Adrenal gland (tissue), 9 donors: ENCODE measurements at regions not wholly inside any gene's neighbourhood (a gene's known extent, or its start where the extent isn't known, plus 50 kb on each side); places are given as distances from the start of the nearest gene placed in this dataset.
"Not testable (repeated sequence)": the region's sequence is repeated elsewhere in the genome, so short reads cannot be mapped to it uniquely, and the experiment has no call there.

Source experiments
- DNase-seq, 7 donors: peaks; one replicate each; pipeline ENCODE4 v3.0.0-alpha.2; 2019 to 2020
- H3K27ac ChIP-seq, 5 donors: fragments of 200-600 bp; sonication (generic) in 4 of 5; 1 replicate in 3 of 5; 2 replicates in 2 of 5; pipeline versions ENCODE4 v1.5.1 to v1.8.0; 2016 to 2020; ENCODE audit warnings: mild to moderate bottlenecking in 1 of 5
- H3K27me3 ChIP-seq: fragments of 200-600 bp; 2 replicates; pipeline ENCODE4 v1.8.0; 2021
- H3K36me3 ChIP-seq, 2 donors: fragments of 200-600 bp; replicated peaks in 1 of 2; 1 replicate in 1 of 2; 2 replicates in 1 of 2; pipeline versions ENCODE4 v1.5.1 to v1.8.0; 2018 to 2022
- H3K4me1 ChIP-seq, 2 donors: fragments of 200-600 bp; replicated peaks in 1 of 2; 1 replicate in 1 of 2; 2 replicates in 1 of 2; pipeline versions ENCODE4 v1.5.1 to v1.8.0; 2018 to 2021
- H3K4me3 ChIP-seq, 4 donors: fragments of 200-600 bp; sonication (generic) in 3 of 4; one replicate each; pipeline ENCODE4 v1.5.1; 2016 to 2018
- H3K9me3 ChIP-seq, 3 donors: fragments of 200-600 bp; sonication (generic) in 1 of 3; replicated peaks in 1 of 3; 1 replicate in 2 of 3; 2 replicates in 1 of 3; pipeline versions ENCODE4 v1.5.1 to v1.8.0; 2016 to 2021
- POLR2A ChIP-seq, 2 donors: fragments of 450-650 bp; IDR thresholded peaks; one replicate each; pipeline ENCODE4 v1.6.1; 2017; ENCODE audit warnings: antibody characterized with exemption in 2 of 2, mild to moderate bottlenecking in 2 of 2, moderate library complexity in 1 of 2
- WGBS, 4 donors: extraction: QIAGEN DNeasy Blood & Tissue Kit in 2 of 4; methylation state at CpG; one replicate each; pipeline versions ENCODE4 v1.1.5 to v1.1.7; 2013 to 2017; 5-methylcytosine and 5-hydroxymethylcytosine counted together
- intact Hi-C, 2 donors: fragments of 100-400 bp; cut with DNase I; formaldehyde crosslinking; loops; one replicate each; pipeline versions ENCODE4 v1.14.1 to v1.15.0; 2022 to 2023
- TF ChIP-seq, protein P1 (sequence below), 6 experiments: fragments of 450-650 bp in 4 of 6; fragments of 200-600 bp in 2 of 6; sonication (generic) in 1 of 6; IDR thresholded peaks; 1 replicate in 5 of 6; 2 replicates in 1 of 6; pipeline versions ENCODE4 v1.5.1 to v1.8.0; 2016 to 2021; ENCODE audit warnings: antibody characterized with exemption in 6 of 6, mild to moderate bottlenecking in 2 of 6, moderate library complexity in 1 of 6
- donor health status: healthy with polysubstance abuse.
- donor health status: Bipolar disorder and iron deficiency.
- donor health status: DM: yes; HTN: yes; CAD: no.
- donor health status: DM: no; HTN: no; CAD: no.
- donor health status: DM: no; HTN: no; CAD: no.

DNA sequence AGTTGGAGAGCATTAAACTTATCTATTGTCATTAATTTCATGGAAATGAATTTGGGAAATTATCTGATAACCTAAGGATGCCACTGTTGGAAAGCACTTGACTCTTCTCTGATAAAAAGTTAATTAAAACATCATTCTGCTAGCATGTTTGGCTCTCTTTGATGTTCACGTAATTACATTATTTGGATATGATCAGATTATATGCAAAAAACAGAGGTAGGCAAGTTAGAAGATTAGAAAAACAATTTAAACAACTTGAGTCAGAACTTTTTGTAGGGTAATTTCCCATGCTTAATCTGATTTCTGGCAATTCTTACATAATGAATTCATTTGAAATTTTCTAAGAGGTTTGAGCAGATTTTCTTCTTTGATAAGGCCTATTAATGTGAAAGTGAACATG, 882.9 kb downstream of the TRAM1L1 start:
- 65 to 76% (median 67%) methylated on average over 1 of the region's 1 CpG for WGBS, 4 donors
- intact Hi-C loops = no loop called here
- no peaks in the 10 kb centered on the region for H3K27me3 ChIP-seq

DNA sequence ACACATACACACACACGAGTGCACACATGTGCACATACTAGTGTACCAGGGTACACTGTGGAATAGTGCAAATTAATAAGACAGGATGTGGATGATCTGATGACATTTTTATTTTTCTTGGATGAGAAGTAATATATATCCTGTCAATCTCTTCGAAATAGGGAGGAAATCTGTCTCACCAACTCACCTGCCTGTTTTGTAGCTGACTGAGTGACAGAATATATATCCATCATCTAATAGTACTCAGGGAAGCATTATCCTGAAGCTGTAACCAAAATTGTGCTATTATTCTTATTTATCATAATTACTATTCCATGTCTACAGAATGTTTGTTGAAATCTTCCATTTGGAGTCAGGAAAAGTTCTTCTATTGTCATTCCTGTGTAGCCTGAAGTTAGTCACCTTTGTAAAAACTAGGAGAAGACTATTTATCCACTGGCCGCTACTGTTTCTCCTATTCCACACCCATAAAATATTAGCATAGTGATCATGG, 888.0 kb downstream of the TRAM1L1 start:
- Histone ChIP-seq H3K4me3 (no peak overlapping the region), H3K36me3 (no peaks in the 10 kb centered on the region), H3K4me1 (no peaks in the 10 kb centered on the region), H3K27me3 (no peaks in the 10 kb centered on the region), H3K27ac (no peak overlapping the region), H3K9me3 (no peaks in the 10 kb centered on the region)
- intact Hi-C loops = no loop called here
- 66 to 78% (median 74%) methylated on average over 3 of the region's 3 CpGs for WGBS, 4 donors
- DNase-seq = no peak
- TF ChIP-seq, protein P1, sequence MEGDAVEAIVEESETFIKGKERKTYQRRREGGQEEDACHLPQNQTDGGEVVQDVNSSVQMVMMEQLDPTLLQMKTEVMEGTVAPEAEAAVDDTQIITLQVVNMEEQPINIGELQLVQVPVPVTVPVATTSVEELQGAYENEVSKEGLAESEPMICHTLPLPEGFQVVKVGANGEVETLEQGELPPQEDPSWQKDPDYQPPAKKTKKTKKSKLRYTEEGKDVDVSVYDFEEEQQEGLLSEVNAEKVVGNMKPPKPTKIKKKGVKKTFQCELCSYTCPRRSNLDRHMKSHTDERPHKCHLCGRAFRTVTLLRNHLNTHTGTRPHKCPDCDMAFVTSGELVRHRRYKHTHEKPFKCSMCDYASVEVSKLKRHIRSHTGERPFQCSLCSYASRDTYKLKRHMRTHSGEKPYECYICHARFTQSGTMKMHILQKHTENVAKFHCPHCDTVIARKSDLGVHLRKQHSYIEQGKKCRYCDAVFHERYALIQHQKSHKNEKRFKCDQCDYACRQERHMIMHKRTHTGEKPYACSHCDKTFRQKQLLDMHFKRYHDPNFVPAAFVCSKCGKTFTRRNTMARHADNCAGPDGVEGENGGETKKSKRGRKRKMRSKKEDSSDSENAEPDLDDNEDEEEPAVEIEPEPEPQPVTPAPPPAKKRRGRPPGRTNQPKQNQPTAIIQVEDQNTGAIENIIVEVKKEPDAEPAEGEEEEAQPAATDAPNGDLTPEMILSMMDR (IDR thresholded peaks at IDR 0.05) = no peak

More for the DNA sequence above, 882.9 kb downstream of the TRAM1L1 start:
- Histone ChIP-seq H3K27ac (no peak overlapping the region), H3K36me3 (no peaks in the 10 kb centered on the region), H3K4me3 (no peak overlapping the region), H3K4me1 (no peaks in the 10 kb centered on the region), H3K9me3 (no peaks in the 10 kb centered on the region)
- TF ChIP-seq POLR2A (IDR thresholded peaks at IDR 0.05) = no peak
- TF ChIP-seq, protein P1 (IDR thresholded peaks at IDR 0.05) = no peak
- no peak for DNase-seq

DNA sequence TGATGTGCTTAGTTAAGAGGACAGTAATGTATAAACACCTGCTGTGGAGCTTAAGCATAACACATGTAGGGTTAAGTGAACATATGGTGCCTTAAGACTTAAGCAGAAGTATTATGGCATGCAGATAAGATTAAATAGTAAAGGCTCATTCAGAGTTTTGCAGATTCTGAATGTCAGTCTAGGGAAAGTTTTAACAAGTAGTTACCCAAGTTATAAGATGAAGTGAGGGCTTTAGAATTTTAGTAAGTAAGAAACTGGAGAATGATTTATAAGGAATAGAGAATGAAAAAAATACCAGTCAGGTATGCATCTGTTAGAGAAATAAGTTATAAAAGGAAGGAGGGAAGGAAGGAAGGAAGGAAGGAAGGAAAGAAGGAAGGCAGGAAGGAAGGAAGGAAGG, 902.1 kb downstream of the TRAM1L1 start:
- TF ChIP-seq POLR2A (IDR thresholded peaks at IDR 0.05) = no peak
- TF ChIP-seq, protein P1 (IDR thresholded peaks at IDR 0.05) = no peak
- no peak for DNase-seq
- Histone ChIP-seq H3K36me3 (no peaks in the 10 kb centered on the region), H3K27ac (no peak overlapping the region), H3K9me3 (no peaks in the 10 kb centered on the region), H3K4me3 (no peak overlapping the region), H3K27me3 (no peaks in the 10 kb centered on the region), H3K4me1 (no peaks in the 10 kb centered on the region)
- intact Hi-C loops = no loop called here

DNA sequence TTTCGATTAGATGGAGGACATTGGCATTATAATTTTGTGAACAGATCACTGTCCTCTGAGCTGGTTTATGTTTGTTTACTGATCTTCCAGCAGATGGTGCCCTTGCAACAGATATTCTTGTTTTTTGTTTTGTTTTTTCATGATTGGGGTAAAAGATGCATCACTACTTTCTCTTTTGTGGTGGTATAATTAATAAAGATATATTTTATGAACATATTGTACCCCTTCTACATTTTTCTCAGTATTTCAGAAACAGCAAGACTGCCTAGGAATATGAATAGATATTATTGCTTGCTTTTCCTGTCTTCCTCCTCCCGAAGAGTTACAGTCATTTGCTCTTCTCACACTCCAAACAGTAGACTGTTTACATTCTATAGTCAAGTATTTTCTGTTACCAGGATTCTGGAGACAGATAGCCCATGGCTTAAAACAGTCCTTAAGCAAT, 905.2 kb downstream of the TRAM1L1 start:
- no peaks in the 10 kb centered on the region for H3K27me3 ChIP-seq
- no peak for DNase-seq
- no peaks in the 10 kb centered on the region for H3K36me3 ChIP-seq
- no peaks in the 10 kb centered on the region for H3K9me3 ChIP-seq
- 11 to 23% (median 13%) methylated on average over 2 of the region's 2 CpGs for WGBS, 4 donors
- H3K27ac ChIP-seq = no peak overlapping the region
- TF ChIP-seq POLR2A (IDR thresholded peaks at IDR 0.05) = no peak
- TF ChIP-seq, protein P1 (IDR thresholded peaks at IDR 0.05) = peak in 4 of 6 experiments; percentile 19 to 52 (median 39)
- no peak overlapping the region for H3K4me3 ChIP-seq
- intact Hi-C loops = no loop called here
- H3K4me1 ChIP-seq = no peaks in the 10 kb centered on the region

DNA sequence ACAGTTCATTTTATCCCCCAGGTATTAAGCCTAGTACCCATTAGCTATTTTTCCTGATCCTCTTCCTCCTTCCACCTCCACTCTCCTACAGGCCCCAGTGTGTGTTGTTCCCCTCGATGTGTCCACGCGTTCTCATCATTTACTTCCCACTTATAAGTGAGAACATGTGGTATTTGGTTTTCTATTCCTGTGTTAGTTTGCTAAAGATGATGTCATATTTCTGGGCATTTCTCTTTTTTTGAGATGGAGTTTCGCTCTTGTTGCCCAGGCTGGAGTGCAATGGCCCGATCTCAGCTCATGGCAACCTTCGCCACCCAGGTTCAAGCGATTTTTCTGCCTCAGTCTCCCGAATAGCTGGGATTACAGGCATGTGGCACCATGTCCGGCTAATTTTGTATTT, 934.0 kb downstream of the TRAM1L1 start:
- DNase-seq, H3K4me1 ChIP-seq, H3K27ac ChIP-seq, H3K36me3 ChIP-seq, H3K4me3 ChIP-seq, H3K9me3 ChIP-seq, H3K27me3 ChIP-seq, intact Hi-C loops: not testable (repeated sequence)
- 81 to 88% (median 85%) methylated on average over 9 of the region's 9 CpGs for WGBS, 4 donors
